ENCODE measurements at regions not wholly inside any gene's neighbourhood (a gene's known extent, or its start where the extent isn't known, plus 50 kb on each side); places are given as distances from the start of the nearest gene placed in this dataset.

DNA sequence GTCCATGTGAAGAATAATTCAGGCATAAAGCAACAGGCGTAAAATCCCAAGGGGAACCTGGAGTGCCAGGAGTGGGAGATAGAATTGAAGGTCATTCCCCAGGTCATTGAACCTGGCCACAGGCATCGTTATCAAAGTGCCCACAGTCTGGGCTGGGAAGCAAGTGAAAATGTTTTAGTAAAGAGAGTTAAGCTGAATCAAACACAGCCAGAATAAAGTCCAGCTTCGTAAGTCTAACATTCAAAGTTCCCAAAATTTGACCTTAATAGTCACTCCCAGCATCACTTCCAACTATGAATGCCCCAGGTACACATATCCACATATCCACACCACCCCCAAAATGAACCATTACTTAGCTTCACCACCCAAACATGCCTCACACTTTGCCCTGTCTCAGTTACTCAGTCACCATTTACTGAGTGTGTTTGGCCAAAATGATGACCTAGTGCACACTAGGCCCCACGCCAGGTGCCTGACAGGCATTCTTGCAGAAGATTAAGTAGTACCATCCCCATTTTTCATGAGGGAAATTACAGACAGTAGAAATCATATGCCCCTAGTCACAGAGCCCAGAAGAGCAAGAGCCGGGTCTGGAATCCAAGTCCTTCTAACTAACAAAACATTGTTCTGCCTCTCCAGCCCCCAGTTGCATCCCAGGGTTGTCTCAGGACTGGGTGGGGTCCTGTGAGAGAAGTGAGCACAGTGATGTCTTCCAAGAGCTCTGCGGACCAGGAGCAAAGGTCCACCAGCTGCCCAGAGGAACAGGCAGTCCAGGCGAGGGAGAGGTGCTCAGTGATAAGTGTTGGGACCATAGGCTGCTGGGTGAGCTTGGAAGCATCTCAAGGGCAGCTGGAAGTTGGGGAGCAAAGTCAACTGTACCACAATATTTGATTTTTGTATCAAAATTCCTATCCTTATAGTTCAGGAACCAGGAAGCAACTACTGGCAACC is 65.2 kb upstream of the MYCN start:
- TF ChIP-seq, protein P1, sequence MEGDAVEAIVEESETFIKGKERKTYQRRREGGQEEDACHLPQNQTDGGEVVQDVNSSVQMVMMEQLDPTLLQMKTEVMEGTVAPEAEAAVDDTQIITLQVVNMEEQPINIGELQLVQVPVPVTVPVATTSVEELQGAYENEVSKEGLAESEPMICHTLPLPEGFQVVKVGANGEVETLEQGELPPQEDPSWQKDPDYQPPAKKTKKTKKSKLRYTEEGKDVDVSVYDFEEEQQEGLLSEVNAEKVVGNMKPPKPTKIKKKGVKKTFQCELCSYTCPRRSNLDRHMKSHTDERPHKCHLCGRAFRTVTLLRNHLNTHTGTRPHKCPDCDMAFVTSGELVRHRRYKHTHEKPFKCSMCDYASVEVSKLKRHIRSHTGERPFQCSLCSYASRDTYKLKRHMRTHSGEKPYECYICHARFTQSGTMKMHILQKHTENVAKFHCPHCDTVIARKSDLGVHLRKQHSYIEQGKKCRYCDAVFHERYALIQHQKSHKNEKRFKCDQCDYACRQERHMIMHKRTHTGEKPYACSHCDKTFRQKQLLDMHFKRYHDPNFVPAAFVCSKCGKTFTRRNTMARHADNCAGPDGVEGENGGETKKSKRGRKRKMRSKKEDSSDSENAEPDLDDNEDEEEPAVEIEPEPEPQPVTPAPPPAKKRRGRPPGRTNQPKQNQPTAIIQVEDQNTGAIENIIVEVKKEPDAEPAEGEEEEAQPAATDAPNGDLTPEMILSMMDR (conservative IDR thresholded peaks at IDR 0.05; ENCODE audit: low read length) = no peak
- no peak overlapping the region for H3K4me3 ChIP-seq (ENCODE audit: low read length)
- no peak for DNase-seq (ENCODE audit: low read depth)

DNA sequence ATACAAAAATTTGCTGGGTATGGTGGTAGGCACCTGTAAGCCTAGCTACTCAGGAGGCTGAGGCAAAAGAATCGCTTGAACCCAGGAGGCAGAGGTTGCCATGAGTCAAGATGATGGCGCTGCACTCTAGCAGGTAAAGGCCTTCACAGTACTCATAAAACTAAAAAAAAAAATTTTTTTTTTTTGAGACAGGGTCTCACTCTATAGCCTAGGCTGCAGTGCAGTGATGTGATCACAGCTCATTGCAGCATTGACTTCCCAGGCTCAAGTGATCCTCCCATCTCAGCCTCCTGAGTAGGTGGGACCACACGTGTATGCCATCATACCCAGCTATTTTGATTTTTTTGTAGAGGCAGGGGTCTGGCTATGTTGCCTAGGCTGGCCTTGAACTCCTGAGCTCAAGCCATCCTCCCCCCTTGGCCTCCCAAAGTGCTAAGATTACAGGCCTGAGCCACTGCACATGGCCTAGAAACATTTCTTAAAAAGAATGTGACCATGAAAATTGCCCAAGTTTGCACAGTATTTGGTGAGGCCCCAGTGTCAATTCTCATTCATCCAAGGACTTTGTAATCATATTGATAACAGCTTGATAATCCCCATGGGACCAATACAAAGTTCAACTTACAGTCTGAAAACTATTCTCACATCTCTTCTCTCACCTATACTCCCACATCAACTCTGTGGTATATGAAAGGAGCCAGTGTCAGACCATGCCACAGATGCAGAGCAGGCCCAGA is 64.2 kb upstream of the MYCN start:
- DNase-seq (ENCODE audit: low read depth) = no peak
- TF ChIP-seq, protein P1 (conservative IDR thresholded peaks at IDR 0.05; ENCODE audit: low read length) = no peak

DNA sequence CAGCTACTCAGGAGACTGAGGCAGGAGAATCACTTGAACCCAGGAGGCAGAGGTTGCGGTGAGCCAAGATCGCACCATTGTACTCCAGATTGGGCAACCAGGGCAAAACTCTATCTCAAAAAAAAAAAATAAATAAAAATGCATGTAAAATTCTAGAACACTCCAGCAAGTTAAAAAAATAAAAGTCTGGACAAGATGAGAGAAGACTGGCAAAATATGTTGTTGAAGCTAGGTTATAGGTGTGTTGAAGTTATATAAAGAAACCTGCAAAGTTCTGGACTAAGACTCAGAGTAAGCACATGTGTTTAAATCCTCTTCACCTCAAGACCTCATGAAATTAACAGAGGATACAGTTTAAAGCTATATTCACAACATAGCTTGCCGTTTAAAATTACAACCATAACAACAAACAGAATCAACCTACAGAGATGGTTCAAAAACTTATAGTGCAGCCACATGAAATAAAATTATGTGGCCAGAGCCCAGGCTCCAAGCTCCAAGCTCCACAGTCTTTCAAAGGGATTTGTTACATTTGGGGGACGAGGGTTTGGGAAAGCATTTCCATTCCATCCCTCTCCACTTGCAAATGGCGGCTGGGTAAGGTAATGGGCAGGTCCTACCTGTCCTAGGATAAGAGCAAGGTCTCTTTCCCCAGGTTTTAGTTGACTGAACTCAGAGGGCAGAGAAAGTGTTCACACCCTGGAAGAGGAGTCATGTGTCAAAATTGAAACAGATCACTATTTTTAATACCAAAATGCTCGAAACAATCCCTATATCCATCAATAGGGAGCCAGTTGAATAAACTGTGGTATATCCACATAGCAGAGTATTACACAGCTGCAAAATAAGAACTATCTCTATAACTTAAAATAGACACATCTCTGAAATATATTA is 59.9 kb upstream of the MYCN start:
- DNase-seq (ENCODE audit: low read depth) = no peak
- TF ChIP-seq, protein P1 (conservative IDR thresholded peaks at IDR 0.05; ENCODE audit: low read length) = no peak
- H3K4me3 ChIP-seq (ENCODE audit: low read length) = no peak overlapping the region

More for the DNA sequence above, 64.2 kb upstream of the MYCN start:
- H3K4me3 ChIP-seq (ENCODE audit: low read length) = no peak overlapping the region

GRCh38 chr2:15881120-15881433 is 59.3 kb upstream of the MYCN start:
- DNase-seq (ENCODE audit: low read depth) = no peak
- no peak overlapping the region for H3K4me3 ChIP-seq (ENCODE audit: low read length)
- TF ChIP-seq, protein P1 (conservative IDR thresholded peaks at IDR 0.05; ENCODE audit: low read length) = no peak

DNA sequence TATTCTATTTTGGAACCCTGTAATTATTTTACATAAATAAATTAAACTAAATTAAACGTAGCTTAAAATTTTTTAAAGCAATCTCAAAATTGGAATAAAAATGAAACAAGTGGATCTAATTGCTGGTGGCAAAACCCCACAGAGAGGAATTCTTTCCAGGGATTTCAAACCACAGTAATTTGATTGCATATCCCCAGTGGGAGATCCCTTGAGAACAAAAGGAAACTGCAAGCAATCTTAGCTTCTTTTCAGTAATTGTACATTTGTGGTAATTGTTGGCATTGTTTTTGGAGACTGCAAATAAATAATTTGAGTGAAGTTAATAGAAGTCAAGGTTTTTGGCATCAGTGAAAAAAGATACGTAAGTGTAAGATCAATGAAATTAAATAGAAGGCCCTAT is 58.7 kb upstream of the MYCN start:
- DNase-seq (ENCODE audit: low read depth) = no peak
- TF ChIP-seq, protein P1 (conservative IDR thresholded peaks at IDR 0.05; ENCODE audit: low read length) = no peak
- no peak overlapping the region for H3K4me3 ChIP-seq (ENCODE audit: low read length)

GRCh38 chr2:15882761-15883497 is 57.4 kb upstream of the MYCN start:
- DNase-seq (ENCODE audit: low read depth) = no peak
- no peak overlapping the region for H3K4me3 ChIP-seq (ENCODE audit: low read length)
- TF ChIP-seq, protein P1 (conservative IDR thresholded peaks at IDR 0.05; ENCODE audit: low read length) = no peak

All from AG10803 (cell line).